T-helper 1 cell treated with Interleukin-12 subunit alpha and Interleukin-12 subunit beta and Interleukin-4 antibody, amounts not matched to agents 30 μg/mL and 1 μg/mL, for 36 hours (primary cell): ENCODE measurements at regions not wholly inside any gene's neighbourhood (a gene's known extent, or its start where the extent isn't known, plus 50 kb on each side); places are given as distances from the start of the nearest gene placed in this dataset.

Experiments used
- H3K27ac Mint-ChIP-seq: one replicate; pipeline ENCODE4 v1.8.0; 2021; ENCODE audit warnings: mild to moderate bottlenecking, mixed read lengths
- H3K27me3 Mint-ChIP-seq: one replicate; pipeline ENCODE4 v1.8.0; 2021; ENCODE audit warnings: low read depth, mixed read lengths
- H3K36me3 Mint-ChIP-seq: one replicate; pipeline ENCODE4 v1.8.0; 2021; ENCODE audit warnings: low read depth, mixed read lengths
- H3K4me1 Mint-ChIP-seq: one replicate; pipeline ENCODE4 v1.8.0; 2021; ENCODE audit warnings: low read depth, mixed read lengths
- H3K4me3 Mint-ChIP-seq: one replicate; pipeline ENCODE4 v1.8.0; 2021; ENCODE audit warnings: mild to moderate bottlenecking, moderate library complexity, mixed read lengths
- H3K9me3 Mint-ChIP-seq: one replicate; pipeline ENCODE4 v1.8.0; 2021; ENCODE audit warnings: mixed read lengths

- Mint-ChIP-seq H3K27me3 (no peaks in the 10 kb centered on the region), H3K4me3 (no peak overlapping the region), H3K36me3 (no peaks in the 10 kb centered on the region), H3K4me1 (no peaks in the 10 kb centered on the region), H3K9me3 (no peaks in the 10 kb centered on the region), H3K27ac (no peak overlapping the region)
Observed at GRCh38 chr3:33919312-33920120, 121.1 kb downstream of the PDCD6IP start.

GRCh38 chr3:33920511-33920910 lies 122.1 kb downstream of the PDCD6IP start:
- H3K9me3 Mint-ChIP-seq, result no peaks in the 10 kb centered on the region
- H3K4me1 Mint-ChIP-seq, result no peaks in the 10 kb centered on the region
- H3K4me3 Mint-ChIP-seq, result no peak overlapping the region
- peaks cover 4% of the 10 kb centered on the region for H3K27me3 Mint-ChIP-seq
- no peaks in the 10 kb centered on the region for H3K36me3 Mint-ChIP-seq
- no peak overlapping the region for H3K27ac Mint-ChIP-seq

GRCh38 chr3:33921608-33922007 lies 123.2 kb downstream of the PDCD6IP start:
- Mint-ChIP-seq H3K4me1 (no peaks in the 10 kb centered on the region), H3K27me3 (peaks cover 4% of the 10 kb centered on the region), H3K27ac (no peak overlapping the region), H3K9me3 (no peaks in the 10 kb centered on the region), H3K36me3 (no peaks in the 10 kb centered on the region), H3K4me3 (no peak overlapping the region)

- Mint-ChIP-seq H3K9me3 (no peaks in the 10 kb centered on the region), H3K36me3 (no peaks in the 10 kb centered on the region), H3K4me3 (no peak overlapping the region), H3K27me3 (peaks cover 4% of the 10 kb centered on the region), H3K27ac (no peak overlapping the region), H3K4me1 (no peaks in the 10 kb centered on the region)
Observed at GRCh38 chr3:33926998-33927605, 128.7 kb downstream of the PDCD6IP start.

DNA sequence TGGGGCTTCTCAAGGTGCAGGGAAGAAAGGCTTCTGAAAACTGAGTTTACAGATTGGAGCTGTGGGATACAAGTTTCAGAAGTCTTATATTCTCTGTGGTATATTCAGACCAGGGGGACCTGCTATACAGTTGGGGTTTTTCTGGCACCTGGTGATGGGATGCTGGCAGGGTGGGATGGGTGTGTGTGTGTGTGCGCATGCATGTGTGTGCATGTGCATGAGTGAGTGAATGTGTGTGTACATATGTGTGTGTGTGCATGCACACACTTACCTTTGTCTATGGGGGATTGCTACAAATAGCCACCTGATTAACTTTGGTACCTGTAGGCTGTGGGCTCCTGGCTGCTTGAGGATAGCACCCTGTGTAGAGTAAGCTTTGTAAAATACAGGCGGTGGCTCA lies 131.4 kb downstream of the PDCD6IP start:
- H3K4me1 Mint-ChIP-seq, result no peaks in the 10 kb centered on the region
- H3K4me3 Mint-ChIP-seq, result no peak overlapping the region
- no peaks in the 10 kb centered on the region for H3K9me3 Mint-ChIP-seq
- no peak overlapping the region for H3K27ac Mint-ChIP-seq
- peaks cover 4% of the 10 kb centered on the region for H3K27me3 Mint-ChIP-seq
- no peaks in the 10 kb centered on the region for H3K36me3 Mint-ChIP-seq

DNA sequence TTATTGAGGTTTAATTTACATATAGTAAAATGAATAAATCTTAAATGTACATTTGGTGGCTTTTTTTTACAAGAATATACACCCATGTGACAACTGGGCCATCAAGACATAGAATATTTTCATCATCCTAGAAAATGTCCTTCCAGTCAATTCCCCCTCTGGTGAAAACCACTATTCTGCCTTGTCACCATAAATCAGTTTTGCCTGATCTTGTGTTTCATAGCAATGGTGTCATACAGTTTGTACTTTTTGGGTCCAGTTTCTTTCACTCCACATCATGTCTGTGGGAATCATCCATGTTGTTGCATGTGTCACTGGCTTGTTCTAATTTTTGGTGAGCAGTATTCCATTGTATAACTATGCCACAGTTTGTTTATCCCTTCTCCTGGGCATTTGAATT lies 133.1 kb downstream of the PDCD6IP start:
- Mint-ChIP-seq H3K4me3 (no peak overlapping the region), H3K4me1 (no peaks in the 10 kb centered on the region), H3K27me3 (peaks cover 3% of the 10 kb centered on the region), H3K27ac (no peak overlapping the region), H3K9me3 (no peaks in the 10 kb centered on the region), H3K36me3 (no peaks in the 10 kb centered on the region)

GRCh38 chr3:33932010-33932764 lies 133.8 kb downstream of the PDCD6IP start:
- Mint-ChIP-seq H3K36me3 (no peaks in the 10 kb centered on the region), H3K4me3 (no peak overlapping the region), H3K4me1 (no peaks in the 10 kb centered on the region), H3K27me3 (peaks cover 3% of the 10 kb centered on the region), H3K9me3 (no peaks in the 10 kb centered on the region), H3K27ac (no peak overlapping the region)

DNA sequence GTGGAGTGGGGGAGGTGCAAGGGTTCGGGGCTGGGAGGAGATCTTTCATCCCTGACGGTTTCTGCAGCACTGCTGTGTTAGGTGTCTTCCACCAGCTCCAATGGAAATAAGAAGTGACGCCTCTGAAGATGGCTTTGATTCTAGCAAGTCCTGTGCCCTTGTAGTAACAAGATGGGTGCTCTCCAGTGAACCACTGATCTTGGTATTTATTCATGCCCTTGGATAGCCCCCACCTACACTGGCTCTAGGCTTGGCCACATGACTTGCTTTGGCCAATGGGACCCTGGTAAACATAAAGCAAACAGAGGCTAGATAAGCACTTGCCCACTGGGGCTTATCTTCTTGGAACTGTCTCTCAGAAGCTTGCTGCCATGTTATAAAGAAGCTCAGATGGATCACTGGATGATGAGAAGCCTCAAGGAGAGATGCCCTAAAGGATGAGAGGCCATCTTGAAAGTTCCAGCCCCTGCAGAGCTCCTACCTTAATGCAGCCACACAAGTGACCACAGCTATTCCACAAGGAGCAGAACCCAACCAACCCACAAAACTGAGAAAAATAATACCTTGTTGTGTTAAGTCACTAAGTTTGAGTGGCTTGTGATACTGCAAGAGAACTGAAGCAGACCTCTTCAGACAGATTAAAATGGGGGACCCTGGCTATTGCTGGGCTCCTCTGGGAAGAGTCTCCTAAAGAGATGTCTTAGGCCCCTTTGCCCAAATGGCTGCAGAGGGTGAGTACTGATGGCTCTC lies 137.9 kb downstream of the PDCD6IP start:
- peaks cover 9% of the 10 kb centered on the region for H3K27me3 Mint-ChIP-seq
- no peaks in the 10 kb centered on the region for H3K36me3 Mint-ChIP-seq
- H3K4me1 Mint-ChIP-seq, result no peaks in the 10 kb centered on the region
- no peak overlapping the region for H3K4me3 Mint-ChIP-seq
- no peak overlapping the region for H3K27ac Mint-ChIP-seq
- H3K9me3 Mint-ChIP-seq, result no peaks in the 10 kb centered on the region

DNA sequence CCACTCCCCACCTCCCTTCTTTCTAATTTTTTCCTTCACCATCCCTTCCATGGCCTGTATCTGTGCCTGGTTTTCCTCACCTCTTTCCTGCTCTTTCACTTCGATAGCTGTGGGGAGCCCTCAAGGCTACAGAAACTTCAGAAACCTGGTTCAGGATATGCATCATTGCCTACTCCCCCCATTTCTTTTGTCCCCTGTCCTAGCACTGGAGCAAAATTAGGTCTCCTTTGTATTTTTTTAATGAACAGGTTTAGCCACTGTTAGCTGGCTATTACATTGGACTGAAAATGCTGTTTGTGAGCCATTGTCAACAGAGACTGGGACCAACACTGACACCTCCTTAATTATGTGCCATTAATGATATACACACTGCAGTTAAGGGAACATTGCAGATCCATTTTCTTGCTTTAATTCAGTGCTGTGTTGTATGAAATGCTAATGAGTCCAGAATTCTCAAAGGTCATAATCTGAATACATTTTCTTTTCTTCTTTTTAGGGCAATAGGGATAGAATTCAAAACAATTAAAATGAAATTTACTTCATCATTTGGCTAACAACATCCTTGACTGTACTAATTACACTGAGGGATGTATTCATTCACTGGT lies 138.6 kb downstream of the PDCD6IP start:
- Mint-ChIP-seq H3K36me3 (no peaks in the 10 kb centered on the region), H3K9me3 (no peaks in the 10 kb centered on the region), H3K4me3 (no peak overlapping the region), H3K4me1 (no peaks in the 10 kb centered on the region), H3K27me3 (peaks cover 9% of the 10 kb centered on the region), H3K27ac (no peak overlapping the region)

DNA sequence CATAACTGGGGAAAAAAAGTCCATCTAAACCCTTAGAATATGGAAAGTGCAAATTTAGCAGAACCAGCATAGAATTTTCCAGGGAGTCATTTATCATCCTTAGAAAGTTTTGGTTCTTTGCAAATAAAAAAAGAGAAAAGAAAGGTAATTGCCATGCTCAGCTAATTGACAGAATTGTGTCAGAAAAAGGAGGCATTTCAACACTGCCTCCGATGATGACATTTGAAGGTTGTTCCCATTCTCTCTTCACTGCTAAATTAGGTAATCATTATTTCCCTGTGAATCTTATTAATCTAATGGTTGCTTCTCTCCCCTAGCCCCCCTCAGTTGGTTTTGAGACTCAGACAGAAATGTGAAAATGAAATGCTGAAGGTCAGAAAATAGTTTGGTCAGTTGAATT lies 139.2 kb downstream of the PDCD6IP start:
- Mint-ChIP-seq H3K9me3 (no peaks in the 10 kb centered on the region), H3K27ac (no peak overlapping the region), H3K36me3 (no peaks in the 10 kb centered on the region), H3K4me3 (no peak overlapping the region), H3K27me3 (peaks cover 9% of the 10 kb centered on the region), H3K4me1 (no peaks in the 10 kb centered on the region)

GRCh38 chr3:33940149-33940548 lies 141.7 kb downstream of the PDCD6IP start:
- Mint-ChIP-seq H3K9me3 (no peaks in the 10 kb centered on the region), H3K27me3 (peaks cover 9% of the 10 kb centered on the region), H3K27ac (no peak overlapping the region), H3K36me3 (no peaks in the 10 kb centered on the region), H3K4me3 (no peak overlapping the region), H3K4me1 (no peaks in the 10 kb centered on the region)

GRCh38 chr3:33940736-33941135 lies 142.3 kb downstream of the PDCD6IP start:
- H3K27ac Mint-ChIP-seq, result no peak overlapping the region
- H3K4me1 Mint-ChIP-seq, result no peaks in the 10 kb centered on the region
- H3K9me3 Mint-ChIP-seq, result no peaks in the 10 kb centered on the region
- H3K27me3 Mint-ChIP-seq, result peaks cover 6% of the 10 kb centered on the region
- H3K4me3 Mint-ChIP-seq, result no peak overlapping the region
- no peaks in the 10 kb centered on the region for H3K36me3 Mint-ChIP-seq

DNA sequence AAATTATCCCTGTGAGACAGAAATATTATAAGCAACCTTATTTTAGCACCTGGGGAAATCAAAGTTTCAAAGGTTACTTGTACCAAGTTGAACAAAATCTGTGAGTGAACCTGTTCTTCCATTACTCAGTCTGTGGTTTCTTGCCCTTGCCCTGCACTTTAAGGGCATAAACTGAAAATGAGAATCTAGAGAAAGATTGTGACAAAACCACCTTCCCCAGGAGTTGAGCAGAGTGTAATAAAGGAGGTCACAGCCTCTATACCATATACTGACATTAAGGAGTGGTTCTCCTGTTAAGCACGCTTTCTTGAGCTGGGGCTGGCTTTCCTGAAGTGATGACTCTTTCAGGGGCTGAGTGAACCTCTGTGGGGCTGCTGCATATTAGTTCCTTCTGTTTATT lies 143.4 kb downstream of the PDCD6IP start:
- Mint-ChIP-seq H3K36me3 (no peaks in the 10 kb centered on the region), H3K27ac (no peak overlapping the region), H3K4me1 (no peaks in the 10 kb centered on the region), H3K27me3 (peaks cover 6% of the 10 kb centered on the region), H3K4me3 (no peak overlapping the region), H3K9me3 (no peaks in the 10 kb centered on the region)

DNA sequence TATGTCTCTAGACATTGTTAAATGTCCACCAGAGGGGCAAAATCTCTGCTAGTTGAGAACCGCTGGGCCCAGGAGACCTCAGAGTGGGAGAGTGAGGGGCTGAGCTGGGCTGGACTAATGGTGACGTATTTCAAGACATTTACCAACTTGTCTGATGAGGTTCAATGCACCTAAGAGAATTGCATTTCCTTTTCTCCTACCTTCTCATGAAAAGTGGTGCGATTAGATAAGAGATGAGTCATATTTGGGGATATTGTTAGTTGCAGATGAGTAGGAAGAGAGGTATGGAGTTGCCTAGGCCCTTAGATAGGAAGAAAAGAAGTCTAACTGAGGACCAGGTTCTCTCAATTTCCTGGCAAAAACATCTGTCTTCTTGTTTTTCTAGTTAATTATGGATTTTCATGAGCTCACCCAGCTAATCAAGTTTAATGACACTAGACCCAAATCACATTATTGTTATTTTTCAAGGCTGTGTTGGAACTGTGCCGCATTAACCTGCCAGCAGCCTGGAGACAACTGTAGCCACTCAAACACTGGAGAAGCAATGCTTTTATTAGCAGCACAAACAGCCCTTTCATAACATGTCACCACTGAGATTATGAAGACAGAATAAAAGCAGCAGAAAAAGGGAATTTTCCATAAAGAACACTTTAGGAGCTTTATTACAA lies 144.2 kb downstream of the PDCD6IP start:
- Mint-ChIP-seq H3K9me3 (no peaks in the 10 kb centered on the region), H3K4me1 (no peaks in the 10 kb centered on the region), H3K27me3 (peaks cover 4% of the 10 kb centered on the region), H3K36me3 (no peaks in the 10 kb centered on the region), H3K4me3 (no peak overlapping the region), H3K27ac (no peak overlapping the region)
